Right lobe of liver (tissue), 6 donors: ENCODE measurements at regions not wholly inside any gene's neighbourhood (a gene's known extent, or its start where the extent isn't known, plus 50 kb on each side); places are given as distances from the start of the nearest gene placed in this dataset.

Experiments
- ATAC-seq, 4 donors: fragments of 200-7000 bp; cut with Tn5 transposase; one replicate each; pipeline ENCODE4 v1.9.1; 2020; ENCODE audit warnings: mild to moderate bottlenecking in 4 of 4, moderate library complexity in 4 of 4
- DNase-seq, 3 donors: peaks; one replicate each; pipeline ENCODE4 v3.0.0-alpha.2; 2020
- H3K27ac ChIP-seq, 3 donors: fragments of 200-600 bp; one replicate each; pipeline ENCODE4 v1.8.0; 2022
- H3K27me3 ChIP-seq, 2 donors: fragments of 200-600 bp; one replicate each; pipeline ENCODE4 v1.8.0; 2022
- H3K36me3 ChIP-seq, 4 donors: fragments of 200-600 bp; sonication (generic) in 1 of 4; one replicate each; pipeline versions ENCODE4 v1.5.1 to v1.8.0; 2017 to 2022; ENCODE audit warnings: control low read depth in 1 of 4
- H3K4me1 ChIP-seq, 4 donors: fragments of 200-600 bp; sonication (generic) in 1 of 4; one replicate each; pipeline versions ENCODE4 v1.5.1 to v1.8.0; 2017 to 2022; ENCODE audit warnings: control low read depth in 1 of 4
- H3K4me3 ChIP-seq, 3 donors: fragments of 200-600 bp; one replicate each; pipeline ENCODE4 v1.8.0; 2022
- H3K9me3 ChIP-seq, 4 donors: fragments of 200-600 bp; sonication (generic) in 1 of 4; one replicate each; pipeline versions ENCODE4 v1.5.1 to v1.8.0; 2017 to 2022; ENCODE audit warnings: control low read depth in 1 of 4
- POLR2A ChIP-seq: fragments of 450-650 bp; IDR thresholded peaks from one replicate; pipeline ENCODE4 v1.6.1; 2017; ENCODE audit warnings: antibody characterized with exemption, mild to moderate bottlenecking
- WGBS: methylation state at CpG from one replicate; pipeline ENCODE4 v1.1.6; 2018; ENCODE audit warnings: low coverage, low lambda C conversion rate; ENCODE audit not compliant: insufficient coverage; ENCODE audit errors: missing lambda C conversion rate; 5-methylcytosine and 5-hydroxymethylcytosine counted together
- intact Hi-C, 2 donors: fragments of 100-400 bp; cut with DNase I; formaldehyde crosslinking; loops; one replicate each; pipeline versions ENCODE4 v1.11.2 to v1.14.1; 2022
- TF ChIP-seq, protein P1 (sequence below), 4 donors: fragments of 200-600 bp in 3 of 4; fragments of 450-650 bp in 1 of 4; IDR thresholded peaks; one replicate each; pipeline versions ENCODE4 v1.5.1 to v1.8.0; 2016 to 2022; ENCODE audit warnings: antibody characterized with exemption in 4 of 4, mild to moderate bottlenecking in 2 of 4
- donor health status: DM: no; HTN: yes; CAD: no.
- donor health status: DM: no; HTN: no; CAD: no.
- donor health status: DM: no; HTN: no; CAD: no.
- donor health status: DM: no; HTN: yes; CAD: no.
- donor health status: DM: no; HTN: yes; CAD: no.

DNA sequence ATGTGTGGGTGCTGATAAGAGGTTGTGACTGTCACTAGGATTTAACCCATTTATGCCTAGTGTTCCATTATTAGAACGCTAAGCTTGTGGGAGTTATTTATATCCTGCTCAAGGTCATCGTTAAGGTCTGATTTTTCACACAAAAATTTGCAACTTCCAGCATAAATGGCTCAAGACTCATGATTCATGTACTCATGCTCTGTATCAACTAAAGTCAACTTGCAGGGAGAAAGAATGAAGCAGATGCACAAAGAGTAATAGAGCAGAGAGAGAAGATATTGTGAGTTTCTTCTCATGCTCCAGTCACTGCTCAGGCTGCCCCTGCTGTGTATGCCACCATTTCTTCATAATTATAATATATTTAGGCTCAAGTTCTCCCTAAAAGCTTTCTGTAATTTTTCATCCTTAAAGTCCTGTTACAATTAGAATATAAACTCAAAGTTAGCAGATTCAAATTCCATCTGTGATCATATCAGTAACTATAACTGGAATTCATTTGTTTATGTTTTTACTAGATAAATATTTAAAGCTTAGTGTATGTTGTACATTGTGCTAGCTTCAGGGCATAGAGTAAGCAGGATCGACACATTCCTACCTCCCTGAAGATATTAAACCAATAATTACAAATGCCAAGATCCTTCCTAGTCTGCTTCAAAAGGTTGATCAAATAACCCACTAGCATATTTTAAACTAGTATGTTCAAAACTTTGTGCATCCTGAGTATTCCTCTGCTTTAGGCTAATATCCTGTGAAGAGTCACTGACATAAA lies 136.7 kb downstream of the NUDT12 start:
- Histone ChIP-seq H3K27me3 (no peaks in the 10 kb centered on the region), H3K4me1 (no peaks in the 10 kb centered on the region), H3K9me3 (no peaks in the 10 kb centered on the region), H3K4me3 (no peak overlapping the region), H3K27ac (no peak overlapping the region), H3K36me3 (no peaks in the 10 kb centered on the region)
- no peak for ATAC-seq
- 46% methylated on average over 3 of the region's 3 CpGs for WGBS
- TF ChIP-seq POLR2A = no peak
- TF ChIP-seq, protein P1, sequence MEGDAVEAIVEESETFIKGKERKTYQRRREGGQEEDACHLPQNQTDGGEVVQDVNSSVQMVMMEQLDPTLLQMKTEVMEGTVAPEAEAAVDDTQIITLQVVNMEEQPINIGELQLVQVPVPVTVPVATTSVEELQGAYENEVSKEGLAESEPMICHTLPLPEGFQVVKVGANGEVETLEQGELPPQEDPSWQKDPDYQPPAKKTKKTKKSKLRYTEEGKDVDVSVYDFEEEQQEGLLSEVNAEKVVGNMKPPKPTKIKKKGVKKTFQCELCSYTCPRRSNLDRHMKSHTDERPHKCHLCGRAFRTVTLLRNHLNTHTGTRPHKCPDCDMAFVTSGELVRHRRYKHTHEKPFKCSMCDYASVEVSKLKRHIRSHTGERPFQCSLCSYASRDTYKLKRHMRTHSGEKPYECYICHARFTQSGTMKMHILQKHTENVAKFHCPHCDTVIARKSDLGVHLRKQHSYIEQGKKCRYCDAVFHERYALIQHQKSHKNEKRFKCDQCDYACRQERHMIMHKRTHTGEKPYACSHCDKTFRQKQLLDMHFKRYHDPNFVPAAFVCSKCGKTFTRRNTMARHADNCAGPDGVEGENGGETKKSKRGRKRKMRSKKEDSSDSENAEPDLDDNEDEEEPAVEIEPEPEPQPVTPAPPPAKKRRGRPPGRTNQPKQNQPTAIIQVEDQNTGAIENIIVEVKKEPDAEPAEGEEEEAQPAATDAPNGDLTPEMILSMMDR (IDR thresholded peaks at IDR 0.05) = no peak
- intact Hi-C loops = no loop called here
- no peak for DNase-seq

DNA sequence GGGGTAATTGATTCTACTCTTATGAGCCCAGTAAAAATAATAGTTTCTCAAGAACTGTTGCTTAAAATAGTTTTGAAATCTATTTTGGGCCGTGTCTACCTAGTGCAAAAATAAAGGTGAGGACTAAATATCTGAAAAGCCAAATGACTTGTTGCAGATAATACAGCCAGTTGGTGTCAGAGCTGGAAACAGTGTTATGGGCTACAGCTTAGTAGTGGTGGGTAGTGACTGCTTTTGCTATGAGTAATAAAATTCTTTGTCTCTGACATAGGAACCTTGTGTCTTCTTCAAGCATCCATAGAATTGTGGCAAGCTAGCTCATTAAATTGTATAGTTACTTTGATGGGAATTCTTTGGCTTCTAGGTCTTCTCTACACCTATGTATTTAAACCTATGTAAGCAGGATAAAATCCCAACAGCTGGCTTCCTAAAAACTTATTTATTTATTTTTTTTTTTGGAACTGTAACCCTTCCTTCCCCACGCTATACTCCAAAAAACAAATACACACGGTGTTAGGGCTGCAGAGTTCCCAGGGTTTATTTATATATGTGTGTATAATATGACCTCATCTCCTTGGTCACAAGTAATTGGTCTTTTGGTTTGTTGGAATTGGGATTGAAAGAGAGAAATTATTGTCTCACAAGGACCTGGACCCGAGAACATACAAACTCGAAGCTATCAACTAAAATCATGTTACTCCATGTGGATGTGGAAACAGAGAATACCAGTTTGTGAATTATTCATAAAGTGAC lies 138.0 kb downstream of the NUDT12 start:
- no peak for ATAC-seq
- 56% methylated on average over 5 of the region's 5 CpGs for WGBS
- H3K27ac ChIP-seq = no peak overlapping the region
- TF ChIP-seq POLR2A = no peak
- TF ChIP-seq, protein P1 (IDR thresholded peaks at IDR 0.05) = no peak
- no peaks in the 10 kb centered on the region for H3K27me3 ChIP-seq
- no peaks in the 10 kb centered on the region for H3K4me1 ChIP-seq
- H3K4me3 ChIP-seq = no peak overlapping the region
- H3K9me3 ChIP-seq = no peaks in the 10 kb centered on the region
- intact Hi-C loops = no loop called here
- H3K36me3 ChIP-seq = no peaks in the 10 kb centered on the region
- no peak for DNase-seq

DNA sequence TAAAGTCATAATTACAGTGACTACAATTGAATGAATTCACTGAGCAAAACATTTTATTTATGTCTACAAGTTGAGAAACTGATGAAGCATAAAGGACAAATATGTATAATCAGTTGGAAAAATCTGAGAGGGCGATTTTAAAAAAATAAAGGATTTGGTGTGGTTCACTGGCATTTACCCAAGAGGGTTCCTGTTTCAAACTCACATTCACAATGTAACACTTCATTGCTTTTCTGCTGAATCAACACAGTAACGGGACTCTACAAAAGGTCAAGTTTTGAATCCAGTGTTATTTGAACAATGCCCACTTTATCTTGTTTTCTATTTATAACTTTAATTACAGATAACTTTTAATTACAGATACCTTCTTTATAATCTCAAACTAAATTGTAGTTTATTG lies 138.6 kb downstream of the NUDT12 start:
- no peaks in the 10 kb centered on the region for H3K9me3 ChIP-seq
- no peak overlapping the region for H3K4me3 ChIP-seq
- no peak for TF ChIP-seq POLR2A
- TF ChIP-seq, protein P1 (IDR thresholded peaks at IDR 0.05) = no peak
- no peaks in the 10 kb centered on the region for H3K27me3 ChIP-seq
- no peak for DNase-seq
- WGBS = 14% methylated on average over 2 of the region's 2 CpGs
- H3K36me3 ChIP-seq = no peaks in the 10 kb centered on the region
- H3K27ac ChIP-seq = no peak overlapping the region
- intact Hi-C loops = no loop called here
- H3K4me1 ChIP-seq = no peaks in the 10 kb centered on the region
- ATAC-seq = no peak

DNA sequence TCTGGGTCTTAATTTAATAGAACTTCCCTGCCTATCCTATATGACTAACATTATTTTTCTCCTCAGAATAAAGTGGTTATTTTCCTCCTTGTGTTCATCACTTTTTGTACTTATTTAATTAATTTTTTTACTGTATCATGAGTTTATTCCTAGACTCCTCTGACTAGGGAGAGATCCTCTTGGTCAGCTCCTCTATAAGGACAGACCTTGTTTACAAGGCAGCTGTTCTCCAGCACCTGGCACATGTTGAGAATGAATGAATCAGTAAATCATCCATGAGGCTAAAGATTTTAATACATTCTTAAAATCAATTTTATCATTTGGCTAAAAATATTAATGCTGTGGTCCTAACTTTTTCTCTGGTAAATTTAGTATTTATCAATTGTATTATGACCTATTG lies 139.8 kb downstream of the NUDT12 start:
- H3K4me1 ChIP-seq = no peaks in the 10 kb centered on the region
- H3K27me3 ChIP-seq = no peaks in the 10 kb centered on the region
- no peak for ATAC-seq
- H3K9me3 ChIP-seq = no peaks in the 10 kb centered on the region
- no peak overlapping the region for H3K27ac ChIP-seq
- TF ChIP-seq, protein P1 (IDR thresholded peaks at IDR 0.05) = no peak
- TF ChIP-seq POLR2A = no peak
- no peaks in the 10 kb centered on the region for H3K36me3 ChIP-seq
- no peak overlapping the region for H3K4me3 ChIP-seq
- intact Hi-C loops = no loop called here
- DNase-seq = no peak
